ENCODE measurements at regions not wholly inside any gene's neighbourhood (a gene's known extent, or its start where the extent isn't known, plus 50 kb on each side); places are given as distances from the start of the nearest gene placed in this dataset.
A peak's percentile ranks its signal among the peaks of the same experiment; 100 is the strongest.
"Not testable (repeated sequence)": the region's sequence is repeated elsewhere in the genome, so short reads cannot be mapped to it uniquely, and the experiment has no call there.

DNA sequence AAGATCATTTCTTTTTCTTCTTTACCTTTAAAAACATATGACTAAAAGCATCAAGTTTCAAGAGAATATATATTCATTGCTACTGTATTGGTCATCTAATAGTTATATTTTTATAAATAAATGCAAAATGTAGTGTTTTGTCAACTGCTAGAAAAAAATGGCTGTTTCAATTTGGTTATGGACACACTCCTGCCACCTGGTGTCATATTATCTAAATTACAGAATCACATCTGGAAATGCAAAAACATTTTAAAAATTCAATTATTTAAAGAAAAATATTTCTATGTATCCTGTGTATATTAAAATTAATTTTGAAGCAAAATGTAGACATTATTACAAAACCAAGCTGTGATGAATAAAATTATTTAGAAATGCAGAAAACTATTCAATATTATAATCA is 329.4 kb upstream of the PCDH18 start:
- peak; percentile 52 for DNase-seq (ENCODE audit: low spot score)

DNA sequence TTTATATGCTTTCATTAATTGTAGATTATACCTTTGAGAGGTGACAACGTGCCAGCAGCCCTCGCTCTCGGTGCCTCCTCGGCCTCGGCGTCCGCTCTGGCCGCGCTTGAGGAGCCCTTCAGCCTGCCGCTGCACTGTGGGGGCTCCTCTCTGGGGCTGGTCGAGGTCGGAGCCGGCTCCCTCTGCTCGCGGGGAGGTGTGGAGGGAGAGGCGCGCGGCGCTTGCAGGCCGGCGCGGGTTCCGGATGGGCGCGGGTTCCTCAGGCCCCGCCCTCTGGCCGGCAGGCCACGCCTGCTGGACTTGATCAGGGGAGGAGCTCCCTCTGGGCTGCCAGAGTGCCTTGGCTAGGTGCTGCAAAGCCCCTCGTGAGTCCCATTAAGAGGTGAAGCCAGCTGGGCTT is 321.1 kb upstream of the PCDH18 start:
- DNase-seq (ENCODE audit: low spot score), result no peak

- no peak for DNase-seq (ENCODE audit: low spot score)
Observed at GRCh38 chr4:137852326-137852725, 320.0 kb upstream of the PCDH18 start.

DNA sequence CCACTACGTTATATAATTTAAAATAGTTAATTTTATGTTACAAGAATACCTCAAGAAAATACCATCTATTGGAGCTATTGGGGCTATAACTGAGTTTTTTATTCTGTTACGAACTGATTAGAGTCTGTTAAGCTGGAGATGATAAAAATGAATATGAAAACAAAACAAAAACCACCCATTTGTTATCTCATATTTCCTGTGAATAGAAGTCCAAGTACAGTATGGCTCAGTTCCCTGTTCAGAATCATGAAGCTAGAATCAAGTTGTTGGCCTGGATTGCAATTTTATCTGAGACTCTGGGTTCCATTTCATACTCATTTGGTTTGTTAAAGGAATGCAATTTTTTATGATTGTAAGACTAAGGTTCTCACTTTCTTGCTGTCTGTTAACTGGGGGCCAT is 319.1 kb upstream of the PCDH18 start:
- DNase-seq (ENCODE audit: low spot score), result no peak

DNA sequence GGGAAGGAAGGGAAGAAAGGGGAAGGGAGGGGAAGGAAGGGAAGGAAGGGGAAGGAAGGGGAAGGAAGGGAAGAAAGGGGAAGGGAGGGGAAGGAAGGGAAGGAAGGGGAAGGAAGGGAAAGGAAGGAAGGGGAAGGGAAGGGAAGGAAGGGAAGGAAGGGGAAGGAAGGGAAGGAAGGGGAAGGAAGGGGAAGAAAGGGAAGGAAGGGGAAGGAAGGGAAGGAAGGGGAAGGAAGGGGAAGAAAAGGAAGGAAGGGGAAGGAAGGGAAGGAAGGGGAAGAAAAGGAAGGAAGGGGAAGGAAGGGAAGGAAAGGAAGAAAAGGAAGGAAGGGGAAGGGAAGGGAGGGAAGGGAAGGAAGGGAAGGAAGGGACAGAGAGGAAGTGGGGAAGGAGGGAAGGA is 295.7 kb upstream of the PCDH18 start:
- not testable (repeated sequence) for DNase-seq (ENCODE audit: low spot score)

- no peak for DNase-seq (ENCODE audit: low spot score)
Observed at GRCh38 chr4:137825505-137825904, 293.2 kb upstream of the PCDH18 start.

DNA sequence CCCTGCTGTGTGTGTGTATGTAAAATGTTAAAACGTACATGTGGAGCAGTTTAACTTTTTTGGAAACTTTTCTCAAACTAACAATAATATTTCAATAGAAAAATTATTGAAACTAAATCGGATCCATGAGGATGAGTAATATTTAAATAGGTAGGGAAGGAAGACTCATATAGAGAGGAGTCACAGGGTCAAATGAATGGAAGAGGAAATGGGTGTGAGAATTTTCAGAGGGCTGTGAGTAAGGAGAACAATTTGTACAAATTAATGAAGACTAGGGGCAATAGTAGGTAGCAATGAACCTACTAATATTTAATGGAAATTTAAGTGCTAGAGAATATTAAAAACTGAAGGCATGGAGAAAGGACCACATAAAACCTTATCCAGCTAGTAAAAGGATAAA is 290.7 kb upstream of the PCDH18 start:
- no peak for DNase-seq (ENCODE audit: low spot score)

- peak; percentile 82 for DNase-seq (ENCODE audit: low spot score)
Observed at GRCh38 chr4:137819964-137820383, 287.7 kb upstream of the PCDH18 start.

- no peak for DNase-seq (ENCODE audit: low spot score)
Observed at GRCh38 chr4:137812258-137812657, 280.0 kb upstream of the PCDH18 start.

DNA sequence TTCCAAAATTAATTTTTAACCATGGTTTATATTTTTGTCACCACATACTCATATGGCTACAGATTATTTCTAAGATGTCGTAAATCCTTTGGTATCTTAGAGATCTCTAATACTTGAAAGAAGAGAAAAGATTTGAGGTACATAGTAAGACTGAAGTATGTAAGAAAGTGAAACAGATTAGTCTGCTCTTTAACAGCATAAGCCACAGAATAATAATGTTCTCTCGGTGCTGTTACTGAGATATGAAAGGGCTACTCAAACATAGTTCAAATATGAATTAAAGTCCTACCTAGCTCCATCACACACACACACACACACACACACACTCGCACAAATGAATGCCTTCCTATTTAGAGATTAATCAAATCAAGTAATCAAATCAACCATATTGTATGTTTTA is 274.1 kb upstream of the PCDH18 start:
- DNase-seq (ENCODE audit: low spot score), result no peak

DNA sequence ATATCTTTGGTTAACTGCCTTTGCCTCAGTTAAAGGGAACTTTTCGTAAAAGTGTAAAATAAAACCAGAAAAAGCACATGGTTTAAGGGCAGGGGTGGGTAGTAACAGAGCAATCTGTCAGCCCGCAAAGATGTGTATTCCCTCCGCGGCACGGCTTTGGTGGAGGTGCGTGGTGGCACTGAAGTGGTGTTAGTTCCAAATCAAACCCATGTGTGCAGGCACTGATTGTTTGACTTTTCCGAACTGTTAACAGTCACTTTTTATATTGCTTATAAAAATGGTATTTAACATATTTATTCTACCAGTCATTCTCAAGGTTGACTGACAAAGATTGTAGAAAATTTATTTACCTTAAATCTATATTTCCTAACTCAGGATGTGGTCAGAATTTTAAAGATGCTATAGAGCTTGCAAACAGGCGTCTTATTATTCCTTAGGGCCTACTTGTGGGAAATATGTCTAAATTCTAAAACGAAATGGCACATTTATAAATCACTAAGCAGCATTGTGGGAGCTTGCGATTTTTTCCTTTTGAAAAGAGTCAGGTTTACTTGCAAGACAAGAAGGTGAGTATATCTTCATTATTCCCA is 272.7 kb upstream of the PCDH18 start:
- DNase-seq (ENCODE audit: low spot score), result no peak

DNA sequence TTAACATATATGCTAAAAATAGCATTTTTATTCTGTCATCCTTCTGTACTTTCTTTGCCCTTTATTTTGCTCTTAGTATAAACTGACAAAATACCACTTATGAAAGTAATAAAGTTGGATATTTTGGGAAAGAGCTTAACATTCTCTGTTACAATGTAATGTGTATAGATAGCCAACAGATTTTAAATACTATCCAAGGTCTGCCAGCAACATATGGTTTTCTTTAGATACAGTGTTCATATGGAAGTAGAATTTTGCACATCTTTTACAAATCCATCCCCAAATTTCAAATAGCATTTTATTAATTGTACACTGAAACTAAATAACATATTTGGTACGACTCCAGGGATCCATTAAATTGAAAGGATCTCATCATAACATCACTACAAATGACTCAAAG is 268.6 kb upstream of the PCDH18 start:
- DNase-seq (ENCODE audit: low spot score), result no peak

GRCh38 chr4:137794764-137795254 is 262.5 kb upstream of the PCDH18 start:
- DNase-seq (ENCODE audit: low spot score), result no peak

DNA sequence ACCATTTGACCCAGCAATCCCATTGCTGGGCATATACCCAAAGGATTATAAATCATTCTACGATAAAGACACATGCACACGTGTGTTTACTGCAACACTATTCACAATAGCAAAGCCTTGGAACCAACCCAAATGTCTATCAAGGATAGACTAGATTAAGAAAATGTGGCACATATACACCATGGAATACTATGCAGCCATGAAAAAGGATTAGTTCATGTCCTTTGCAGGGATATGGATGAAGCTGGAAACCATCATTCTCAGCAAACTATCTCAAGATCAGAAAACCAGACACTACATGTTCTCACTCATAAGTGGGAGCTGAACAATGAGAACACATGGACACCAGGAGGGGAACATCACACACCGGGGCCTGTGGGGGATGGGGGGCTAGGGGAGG is 257.0 kb upstream of the PCDH18 start:
- not testable (repeated sequence) for DNase-seq (ENCODE audit: low spot score)

GRCh38 chr4:137783923-137784322 is 251.6 kb upstream of the PCDH18 start:
- DNase-seq (ENCODE audit: low spot score), result not testable (repeated sequence)

DNA sequence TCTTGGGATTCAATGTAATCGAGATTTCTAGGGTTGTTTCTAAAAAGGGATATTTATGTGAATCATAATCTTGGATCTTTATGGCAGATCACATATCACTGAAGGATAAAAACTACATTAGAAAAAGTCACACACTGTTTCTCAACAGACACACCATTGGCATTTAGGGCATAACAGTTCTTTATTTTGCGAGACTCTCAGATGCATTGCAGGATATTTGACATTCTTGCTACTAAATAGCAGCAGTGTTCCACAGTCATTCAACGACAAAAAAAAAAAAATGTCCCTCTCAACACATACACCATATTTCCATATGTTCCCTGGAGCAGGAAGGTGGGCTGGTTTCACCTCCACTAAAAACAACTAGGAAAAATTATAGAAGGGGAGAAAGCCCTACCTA is 243.4 kb upstream of the PCDH18 start:
- DNase-seq (ENCODE audit: low spot score), result no peak

- DNase-seq (ENCODE audit: low spot score), result no peak
Observed at GRCh38 chr4:137774501-137774900, 242.2 kb upstream of the PCDH18 start.

- DNase-seq (ENCODE audit: low spot score), result no peak
Observed at GRCh38 chr4:137768881-137769280, 236.6 kb upstream of the PCDH18 start.

DNA sequence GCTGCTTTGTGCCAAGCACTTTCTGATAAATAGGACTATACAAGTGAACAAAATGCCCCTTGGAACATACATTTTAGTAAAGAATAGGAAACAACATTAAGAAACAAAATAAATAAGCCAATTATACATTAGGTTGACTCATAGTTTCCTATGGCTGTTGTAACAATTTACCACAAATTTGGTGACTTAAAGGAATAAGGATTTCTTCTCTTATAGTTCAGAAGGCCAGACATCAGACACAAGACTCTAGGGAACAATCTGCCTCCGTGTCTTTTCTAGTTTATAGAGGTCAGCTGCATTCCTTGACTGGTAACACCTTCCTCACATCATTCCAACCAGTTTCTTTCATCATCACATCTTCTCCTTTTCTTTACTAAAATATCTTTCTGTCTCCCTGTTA is 235.9 kb upstream of the PCDH18 start:
- no peak for DNase-seq (ENCODE audit: low spot score)

DNA sequence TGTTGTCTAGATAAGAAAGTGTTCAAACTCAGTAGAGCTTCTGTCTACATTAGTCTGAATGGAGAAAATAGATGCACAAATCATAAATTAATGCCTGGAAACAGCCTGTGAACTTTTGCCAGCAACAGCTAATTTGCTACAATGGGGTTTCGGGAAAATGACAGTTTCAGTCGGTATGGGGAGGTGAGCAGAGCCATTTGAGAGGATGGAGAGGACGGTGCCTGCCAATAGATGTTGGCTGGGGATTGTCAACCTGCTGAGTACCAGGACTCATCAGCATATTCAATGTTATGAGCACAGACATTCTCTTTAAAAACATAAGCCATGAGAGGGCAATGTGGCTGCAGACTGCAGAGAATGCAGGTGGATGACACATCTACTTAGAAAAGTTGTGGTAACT is 230.3 kb upstream of the PCDH18 start:
- no peak for DNase-seq (ENCODE audit: low spot score)

- peak; percentile 40 for DNase-seq (ENCODE audit: low spot score)
Observed at GRCh38 chr4:137754652-137755471, 222.6 kb upstream of the PCDH18 start.

DNA sequence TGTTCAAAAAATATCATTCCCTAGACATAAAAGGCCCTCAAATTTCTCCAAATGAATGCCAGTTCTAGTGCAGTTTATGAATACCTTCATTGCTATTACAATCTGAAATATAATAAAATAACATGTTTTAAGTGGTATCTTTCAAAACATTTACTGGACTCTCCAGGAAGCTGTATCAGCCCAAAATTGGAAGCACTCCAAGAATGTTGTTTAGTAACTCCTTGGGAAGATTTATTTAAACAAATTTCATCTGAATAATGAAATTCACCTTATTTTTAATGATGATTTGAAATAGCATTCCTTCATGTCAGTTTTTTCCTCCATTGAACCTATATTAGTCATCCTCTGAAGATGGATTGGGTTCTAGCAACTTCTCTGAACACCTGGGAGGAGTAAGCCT is 217.2 kb upstream of the PCDH18 start:
- no peak for DNase-seq (ENCODE audit: low spot score)

- no peak for DNase-seq (ENCODE audit: low spot score)
Observed at GRCh38 chr4:137748616-137749015, 216.3 kb upstream of the PCDH18 start.

GRCh38 chr4:137740141-137740540 is 207.8 kb upstream of the PCDH18 start:
- no peak for DNase-seq (ENCODE audit: low spot score)
